Mesenchymal stem cell (in vitro differentiated cells and primary cell): ENCODE measurements at regions not wholly inside any gene's neighbourhood (a gene's known extent, or its start where the extent isn't known, plus 50 kb on each side); places are given as distances from the start of the nearest gene placed in this dataset.

Source experiments
- DNase-seq: peaks from one replicate; pipeline ENCODE4 v3.0.0-alpha.2; 2013
- H2AFZ ChIP-seq: one replicate; pipeline ENCODE4 v1.6.1; 2013; ENCODE audit warnings: low read depth, mild to moderate bottlenecking, control low read depth, inconsistent platforms, low read length, moderate library complexity
- H2AK5ac ChIP-seq: 2 replicates; pipeline ENCODE4 v1.6.1; 2013; ENCODE audit warnings: low read length, moderate library complexity, mild to moderate bottlenecking, inconsistent platforms; ENCODE audit not compliant: severe bottlenecking
- H2BK120ac ChIP-seq: one replicate; pipeline ENCODE4 v1.6.1; 2013; ENCODE audit warnings: low read depth, mild to moderate bottlenecking, inconsistent platforms, low read length, moderate library complexity
- H2BK12ac ChIP-seq, 2 experiments: one replicate each; pipeline ENCODE4 v1.6.1; 2013; ENCODE audit warnings: inconsistent platforms in 2 of 2, low read length in 2 of 2, mild to moderate bottlenecking in 2 of 2, moderate library complexity in 2 of 2, control low read depth in 1 of 2
- H2BK15ac ChIP-seq: one replicate; pipeline ENCODE4 v1.6.1; 2013; ENCODE audit warnings: mild to moderate bottlenecking, low read depth, inconsistent platforms; ENCODE audit not compliant: poor library complexity, severe bottlenecking
- H2BK5ac ChIP-seq: 2 replicates; pipeline ENCODE4 v1.6.1; 2013; ENCODE audit warnings: low read depth, mild to moderate bottlenecking, low read length, control low read depth, inconsistent platforms; ENCODE audit not compliant: poor library complexity, severe bottlenecking
- H3K14ac ChIP-seq, 2 experiments: one replicate each; pipeline ENCODE4 v1.6.1; 2013; ENCODE audit warnings: inconsistent platforms in 2 of 2, low read length in 2 of 2, control low read depth in 1 of 2, mild to moderate bottlenecking in 1 of 2, moderate library complexity in 1 of 2
- H3K18ac ChIP-seq, 2 experiments: one replicate each; pipeline ENCODE4 v1.6.1; 2013; ENCODE audit warnings: inconsistent platforms in 2 of 2, low read length in 2 of 2, control low read depth in 1 of 2, low read depth in 1 of 2, mild to moderate bottlenecking in 1 of 2
- H3K23ac ChIP-seq, 2 experiments: one replicate each; pipeline ENCODE4 v1.6.1; 2013; ENCODE audit warnings: inconsistent platforms in 2 of 2, low read length in 2 of 2, mild to moderate bottlenecking in 2 of 2, moderate library complexity in 2 of 2, control low read depth in 1 of 2
- H3K27ac ChIP-seq: 2 replicates; pipeline ENCODE4 v1.5.1; 2013; ENCODE audit warnings: mild to moderate bottlenecking, moderate library complexity, low read length, control low read depth, inconsistent platforms; ENCODE audit not compliant: poor library complexity, severe bottlenecking
- H3K27me3 ChIP-seq, 2 experiments: 2 replicates each; pipeline versions ENCODE4 v1.6.1 to v1.7.0; 2013; ENCODE audit warnings: low read length in 2 of 2, mild to moderate bottlenecking in 2 of 2, moderate library complexity in 2 of 2, control low read depth in 1 of 2, inconsistent platforms in 1 of 2; ENCODE audit not compliant: control insufficient read depth in 1 of 2, insufficient read depth in 1 of 2
- H3K36me3 ChIP-seq, 2 experiments: 2 replicates each; pipeline versions ENCODE4 v1.6.1 to v1.7.0; 2013; ENCODE audit warnings: low read length in 2 of 2, control low read depth in 1 of 2, inconsistent platforms in 1 of 2, low read depth in 1 of 2, mild to moderate bottlenecking in 1 of 2; ENCODE audit not compliant: insufficient read depth in 2 of 2, control insufficient read depth in 1 of 2
- H3K4ac ChIP-seq, 2 experiments: one replicate each; pipeline ENCODE4 v1.6.1; 2013; ENCODE audit warnings: inconsistent platforms in 2 of 2, low read length in 2 of 2, mild to moderate bottlenecking in 2 of 2, moderate library complexity in 2 of 2, control low read depth in 1 of 2, low read depth in 1 of 2
- H3K4me1 ChIP-seq: 2 replicates; pipeline ENCODE4 v1.6.1; 2013; ENCODE audit warnings: low read depth, low read length, control low read depth; ENCODE audit not compliant: control insufficient read depth, insufficient read depth
- H3K4me2 ChIP-seq: 2 replicates; pipeline ENCODE4 v1.6.1; 2013; ENCODE audit warnings: low read length, mild to moderate bottlenecking, inconsistent platforms; ENCODE audit not compliant: poor library complexity, severe bottlenecking
- H3K4me3 ChIP-seq, 2 experiments: 2 replicates each; pipeline versions ENCODE4 v1.5.1 to v1.7.0; 2013; ENCODE audit warnings: low read length in 2 of 2, mild to moderate bottlenecking in 2 of 2, control low read depth in 1 of 2, low read depth in 1 of 2; ENCODE audit not compliant: insufficient read depth in 1 of 2
- H3K79me1 ChIP-seq: replicated peaks from 2 replicates; pipeline ENCODE4 v1.6.1; 2013; ENCODE audit warnings: mild to moderate bottlenecking, control low read depth, low read length, inconsistent platforms; ENCODE audit not compliant: poor library complexity, severe bottlenecking
- H3K9ac ChIP-seq: 2 replicates; pipeline ENCODE4 v1.7.0; 2013; ENCODE audit warnings: mild to moderate bottlenecking, low read length, moderate library complexity
- H3K9me3 ChIP-seq: 2 replicates; pipeline ENCODE4 v1.7.0; 2013; ENCODE audit warnings: mild to moderate bottlenecking, low read length; ENCODE audit not compliant: control insufficient read depth
- H4K8ac ChIP-seq: one replicate; pipeline ENCODE4 v1.6.1; 2013; ENCODE audit warnings: inconsistent platforms, mild to moderate bottlenecking, low read length, moderate library complexity
- H4K91ac ChIP-seq: one replicate; pipeline ENCODE4 v1.6.1; 2013; ENCODE audit warnings: mild to moderate bottlenecking, low read length, inconsistent platforms
- WGBS: methylation state at CpG from one replicate; pipeline ENCODE4 v1.1.7; 2013; ENCODE audit warnings: mixed read lengths; 5-methylcytosine and 5-hydroxymethylcytosine counted together

DNA sequence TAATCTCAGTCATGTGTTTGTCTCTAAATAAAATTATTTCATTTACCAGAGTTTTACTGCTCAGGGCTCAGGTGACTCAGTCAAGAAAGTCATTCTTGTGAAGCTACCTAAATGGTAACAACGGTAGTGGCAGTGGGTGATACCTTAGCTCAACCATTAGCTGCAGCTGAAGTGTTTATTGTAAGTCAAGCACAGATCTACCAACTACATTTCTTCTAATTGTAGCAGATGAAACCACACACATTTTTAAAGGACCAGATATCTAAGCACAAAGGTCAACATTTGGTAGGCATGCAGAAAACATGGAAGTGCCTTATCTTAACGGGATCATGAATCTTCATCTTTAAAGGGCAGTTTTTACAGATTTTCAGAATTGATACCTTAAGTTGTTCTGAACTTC, 79.1 kb downstream of the FAT4 start:
- 35% methylated on average over 2 of the region's 2 CpGs for WGBS
- no peak overlapping the region for H3K23ac ChIP-seq

DNA sequence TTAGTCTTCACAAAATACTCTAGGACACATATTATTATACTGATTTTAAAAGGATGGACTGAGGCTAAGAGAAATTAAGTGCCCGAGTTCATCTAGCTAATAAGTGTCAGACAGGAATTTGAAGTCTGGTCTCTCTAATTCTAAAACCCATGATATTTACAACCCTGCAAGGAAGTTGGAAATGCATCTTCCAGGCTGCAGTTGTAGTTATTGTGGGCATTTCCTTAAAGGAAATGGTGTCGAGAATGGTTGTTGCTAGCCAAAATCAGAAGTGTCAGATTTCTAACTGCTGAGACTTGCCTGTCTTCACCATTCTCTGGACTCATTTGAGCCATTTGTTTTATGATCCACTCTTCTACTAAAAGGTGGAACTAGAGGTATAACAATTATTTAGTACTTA, 82.5 kb downstream of the FAT4 start:
- no peak overlapping the region for H2BK12ac ChIP-seq
- no peak overlapping the region for H2BK120ac ChIP-seq
- H3K27me3 ChIP-seq, result no peaks in the 10 kb centered on the region
- 15% methylated on average over 1 of the region's 2 CpGs for WGBS
- no peak overlapping the region for H3K4me2 ChIP-seq
- no peak overlapping the region for H4K8ac ChIP-seq
- H3K36me3 ChIP-seq, result no peaks in the 10 kb centered on the region
- no peak overlapping the region for H3K18ac ChIP-seq
- H4K91ac ChIP-seq, result no peak overlapping the region
- H3K9ac ChIP-seq, result no peak overlapping the region
- H2AFZ ChIP-seq, result no peak overlapping the region
- H3K79me1 ChIP-seq, result no peaks in the 10 kb centered on the region
- H3K14ac ChIP-seq, result no peak overlapping the region
- H3K4ac ChIP-seq, result no peak overlapping the region
- H3K23ac ChIP-seq, result no peak overlapping the region
- H2BK5ac ChIP-seq, result no peak overlapping the region
- no peak overlapping the region for H3K4me3 ChIP-seq
- no peaks in the 10 kb centered on the region for H3K4me1 ChIP-seq
- H2BK15ac ChIP-seq, result no peak overlapping the region
- H2AK5ac ChIP-seq, result no peak overlapping the region
- no peak overlapping the region for H3K27ac ChIP-seq
- DNase-seq, result no peak
- H3K9me3 ChIP-seq, result no peaks in the 10 kb centered on the region

More for the DNA sequence above, 79.1 kb downstream of the FAT4 start:
- Histone ChIP-seq H3K4me2 (no peak overlapping the region), H4K91ac (no peak overlapping the region), H3K9ac (no peak overlapping the region), H2AK5ac (no peak overlapping the region), H3K4me3 (no peak overlapping the region), H2BK5ac (no peak overlapping the region), H2BK12ac (no peak overlapping the region), H3K18ac (no peak overlapping the region), H2AFZ (no peak overlapping the region), H3K27me3 (no peaks in the 10 kb centered on the region), H3K14ac (no peak overlapping the region), H3K27ac (no peak overlapping the region), H4K8ac (no peak overlapping the region), H3K9me3 (no peaks in the 10 kb centered on the region), H2BK15ac (no peak overlapping the region), H2BK120ac (no peak overlapping the region), H3K79me1 (no peaks in the 10 kb centered on the region), H3K4ac (no peak overlapping the region), H3K36me3 (no peaks in the 10 kb centered on the region), H3K4me1 (peaks cover 2% of the 10 kb centered on the region)
- no peak for DNase-seq

DNA sequence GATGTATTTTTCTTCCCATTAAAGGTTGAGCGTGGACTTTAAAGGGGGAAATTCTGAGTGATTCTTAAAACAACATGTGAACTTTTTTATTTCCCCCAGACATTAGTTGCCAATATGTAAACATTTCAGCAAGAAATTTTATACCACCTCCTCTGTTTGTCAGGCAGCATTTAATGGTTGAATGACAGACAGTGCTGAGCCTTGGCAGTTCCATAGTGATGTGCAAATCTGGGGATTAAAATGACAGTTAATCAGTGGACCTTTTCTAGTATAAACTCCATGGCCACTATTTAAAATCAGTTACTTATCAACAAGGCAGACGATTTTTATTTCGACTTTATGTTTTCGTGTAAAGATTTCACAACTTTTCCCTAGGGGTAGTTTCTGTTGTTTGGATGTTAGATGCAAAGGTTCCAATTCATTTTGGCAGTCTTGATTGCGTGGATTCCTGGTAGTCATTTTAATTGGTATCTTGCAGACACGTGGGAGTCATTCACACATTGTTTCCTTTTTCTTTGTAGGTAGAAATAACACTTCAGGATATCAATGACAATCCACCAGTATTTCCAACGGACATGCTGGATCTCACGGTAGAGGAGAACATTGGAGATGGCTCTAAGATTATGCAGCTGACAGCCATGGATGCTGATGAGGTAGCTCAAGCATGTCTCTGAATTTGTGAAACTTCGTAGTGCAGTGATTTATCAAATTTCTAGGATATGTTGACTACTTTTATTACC, 83.7 kb downstream of the FAT4 start:
- Histone ChIP-seq H2AK5ac (no peak overlapping the region), H3K4me3 (peak overlapping the region in 1 of 2 experiments; percentile 40), H3K9ac (no peak overlapping the region), H4K8ac (no peak overlapping the region), H3K27me3 (no peaks in the 10 kb centered on the region), H2BK120ac (no peak overlapping the region), H3K27ac (no peak overlapping the region), H3K14ac (no peak overlapping the region), H2BK15ac (no peak overlapping the region), H3K18ac (no peak overlapping the region), H3K4me1 (no peaks in the 10 kb centered on the region), H2BK12ac (no peak overlapping the region), H3K4ac (no peak overlapping the region), H2AFZ (no peak overlapping the region), H3K23ac (no peak overlapping the region), H2BK5ac (no peak overlapping the region), H3K36me3 (no peaks in the 10 kb centered on the region), H3K9me3 (no peaks in the 10 kb centered on the region), H3K79me1 (no peaks in the 10 kb centered on the region), H3K4me2 (no peak overlapping the region), H4K91ac (no peak overlapping the region)
- WGBS, result 72% methylated on average over 6 of the region's 9 CpGs
- no peak for DNase-seq

DNA sequence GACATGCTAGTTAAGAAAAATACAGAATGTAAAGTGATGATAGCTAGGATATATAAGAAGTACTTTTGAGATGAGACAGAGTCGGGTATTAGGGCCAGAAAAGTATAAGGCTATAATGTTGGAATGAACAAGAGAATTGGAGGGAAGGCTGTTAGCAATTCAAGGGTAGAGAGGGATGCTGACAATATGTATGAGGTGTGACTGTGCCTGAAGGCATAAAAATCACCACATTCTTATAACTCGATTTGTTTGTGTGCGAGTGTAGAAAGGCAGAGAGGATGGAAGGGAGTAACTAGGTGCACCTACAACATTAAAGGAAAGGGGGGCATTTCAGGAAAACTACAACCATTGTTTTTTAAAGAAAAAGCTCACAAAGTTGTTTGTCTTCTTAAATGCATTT, 86.0 kb downstream of the FAT4 start:
- H2BK120ac ChIP-seq, result no peak overlapping the region
- H3K79me1 ChIP-seq, result no peaks in the 10 kb centered on the region
- H3K14ac ChIP-seq, result no peak overlapping the region
- H4K91ac ChIP-seq, result no peak overlapping the region
- no peak overlapping the region for H3K9ac ChIP-seq
- H3K23ac ChIP-seq, result no peak overlapping the region
- no peak overlapping the region for H2BK5ac ChIP-seq
- H2BK15ac ChIP-seq, result no peak overlapping the region
- no CpG with 5 or more reads among the region's 3 CpGs for WGBS
- no peak overlapping the region for H2AFZ ChIP-seq
- no peak overlapping the region for H4K8ac ChIP-seq
- H3K9me3 ChIP-seq, result no peaks in the 10 kb centered on the region
- H3K4me2 ChIP-seq, result no peak overlapping the region
- H3K18ac ChIP-seq, result no peak overlapping the region
- no peak for DNase-seq
- no peak overlapping the region for H3K27ac ChIP-seq
- no peaks in the 10 kb centered on the region for H3K36me3 ChIP-seq
- H3K4ac ChIP-seq, result no peak overlapping the region
- H3K4me1 ChIP-seq, result no peaks in the 10 kb centered on the region
- H2AK5ac ChIP-seq, result no peak overlapping the region
- no peaks in the 10 kb centered on the region for H3K27me3 ChIP-seq
- no peak overlapping the region for H3K4me3 ChIP-seq
- H2BK12ac ChIP-seq, result no peak overlapping the region
